B cell (primary cell): ENCODE measurements at regions not wholly inside any gene's neighbourhood (a gene's known extent, or its start where the extent isn't known, plus 50 kb on each side); places are given as distances from the start of the nearest gene placed in this dataset.

ENCODE experiments used
- ATAC-seq: fragments of 200-7000 bp; cut with Tn5 transposase; one replicate; pipeline ENCODE4 v1.10.0; 2021; ENCODE audit warnings: low read depth, mild to moderate bottlenecking, moderate number of reproducible peaks, moderate library complexity
- CTCF ChIA-PET: fragments of 350-600 bp; sonication (Branson Sonifier 250); formaldehyde crosslinking; loops from one replicate; lab custom pipeline; 2021; ENCODE audit warnings: antibody characterized with exemption, inconsistent platforms; lab: Charles Lee
- POLR2A ChIA-PET: fragments of 350-600 bp; sonication (Branson Sonifier 250); formaldehyde crosslinking; loops from one replicate; lab custom pipeline; 2021; ENCODE audit warnings: antibody characterized with exemption; lab: Charles Lee
- DNase-seq: peaks from one replicate; pipeline ENCODE4 v3.0.0; 2013
- H2AFZ ChIP-seq: 2 replicates; pipeline ENCODE4 v1.6.1; 2012; ENCODE audit warnings: mild to moderate bottlenecking, low read depth, low read length; ENCODE audit not compliant: insufficient read depth, poor library complexity, severe bottlenecking
- H3K27ac ChIP-seq, 2 donors: 1 replicate in 1 of 2; 2 replicates in 1 of 2; pipeline ENCODE4 v1.5.1; 2012 to 2013; ENCODE audit warnings: low read length in 2 of 2, mild to moderate bottlenecking in 2 of 2, moderate library complexity in 1 of 2
- H3K27me3 ChIP-seq, 4 experiments: fragments of 200-600 bp in 1 of 4; sonication (generic) in 1 of 4; replicated peaks in 1 of 4; 1 replicate in 2 of 4; 2 replicates in 2 of 4; pipeline versions ENCODE4 v1.6.1 to v1.7.0; 2013 to 2016; ENCODE audit warnings: low read length in 3 of 4, mild to moderate bottlenecking in 2 of 4, mixed read lengths in 1 of 4, moderate library complexity in 1 of 4; ENCODE audit not compliant: insufficient read depth in 4 of 4, control insufficient read depth in 3 of 4; ENCODE audit errors: control extremely low read depth in 1 of 4
- H3K36me3 ChIP-seq, 2 experiments: replicated peaks in 1 of 2; 1 replicate in 1 of 2; 2 replicates in 1 of 2; pipeline versions ENCODE4 v1.6.1 to v1.7.1; 2013; ENCODE audit warnings: low read length in 1 of 2; ENCODE audit not compliant: insufficient read depth in 2 of 2, control insufficient read depth in 1 of 2; ENCODE audit errors: control extremely low read depth in 1 of 2, extremely low read depth in 1 of 2
- H3K4me1 ChIP-seq, 2 donors: fragments of 200-600 bp in 1 of 2; sonication (generic) in 1 of 2; 1 replicate in 1 of 2; 2 replicates in 1 of 2; pipeline versions ENCODE4 v1.5.1 to v1.6.1; 2013 to 2017; ENCODE audit warnings: low read length in 2 of 2; ENCODE audit not compliant: control insufficient read depth in 2 of 2, insufficient read depth in 2 of 2
- H3K4me2 ChIP-seq: replicated peaks from 2 replicates; pipeline ENCODE3; 2012; ENCODE audit warnings: mild to moderate bottlenecking, low read depth, low read length; ENCODE audit not compliant: poor library complexity, severe bottlenecking
- H3K4me3 ChIP-seq, 5 experiments: fragments of 200-600 bp in 1 of 5; sonication (generic) in 1 of 5; 1 replicate in 3 of 5; 2 replicates in 2 of 5; pipeline versions ENCODE4 v1.5.1 to v1.7.0; 2011 to 2016; ENCODE audit warnings: low read length in 4 of 5, mild to moderate bottlenecking in 4 of 5, low read depth in 2 of 5, control low read depth in 1 of 5, moderate library complexity in 1 of 5; ENCODE audit not compliant: insufficient read depth in 1 of 5; ENCODE audit errors: control extremely low read depth in 1 of 5, extremely low read depth in 1 of 5
- H3K79me2 ChIP-seq: fragments of 200-600 bp; sonication (generic); one replicate; pipeline ENCODE4 v1.6.0; 2016; ENCODE audit warnings: low read length; ENCODE audit not compliant: control insufficient read depth, insufficient read depth
- H3K9ac ChIP-seq: fragments of 200-600 bp; sonication (generic); 2 replicates; pipeline ENCODE4 v1.6.1; 2017; ENCODE audit warnings: mild to moderate bottlenecking, low read length, moderate library complexity
- H3K9me3 ChIP-seq, 3 donors: one replicate each; pipeline versions ENCODE4 v1.6.1 to v1.7.1; 2013; ENCODE audit warnings: low read length in 2 of 3; ENCODE audit not compliant: control insufficient read depth in 2 of 3, insufficient read depth in 1 of 3; ENCODE audit errors: control extremely low read depth in 1 of 3
- H4K20me1 ChIP-seq: 2 replicates; pipeline ENCODE4 v1.6.0; 2012; ENCODE audit warnings: mild to moderate bottlenecking, low read length; ENCODE audit not compliant: insufficient read depth, control insufficient read depth, poor library complexity, severe bottlenecking
- H3K27ac Mint-ChIP-seq: one replicate; pipeline ENCODE4 v1.8.0; 2021; ENCODE audit warnings: mixed read lengths
- H3K27me3 Mint-ChIP-seq: one replicate; pipeline ENCODE4 v1.8.0; 2021; ENCODE audit warnings: mixed read lengths
- H3K4me1 Mint-ChIP-seq: one replicate; pipeline ENCODE4 v1.8.0; 2021; ENCODE audit warnings: mixed read lengths
- H3K4me3 Mint-ChIP-seq: one replicate; pipeline ENCODE4 v1.8.0; 2021; ENCODE audit warnings: mixed read lengths
- H3K9me3 Mint-ChIP-seq: one replicate; pipeline ENCODE4 v1.8.0; 2022; ENCODE audit warnings: mixed read lengths; ENCODE audit not compliant: insufficient read depth
- CTCF ChIP-seq: fragments of 200-600 bp; IDR thresholded peaks from one replicate; pipeline ENCODE4 v1.8.0; 2022; ENCODE audit warnings: antibody characterized with exemption, mild to moderate bottlenecking
- EZH2 ChIP-seq: IDR thresholded peaks from 2 replicates; pipeline ENCODE4 v1.6.1; 2012; ENCODE audit warnings: borderline replicate concordance, low read depth, mild to moderate bottlenecking, moderate library complexity, low read length; ENCODE audit not compliant: insufficient read depth, poor library complexity, severe bottlenecking
- WGBS: methylation state at CpG from one replicate; pipeline ENCODE4 v1.1.5; 2013; ENCODE audit warnings: missing lambda C conversion rate; ENCODE audit not compliant: insufficient coverage; 5-methylcytosine and 5-hydroxymethylcytosine counted together
- intact Hi-C: fragments of 100-400 bp; cut with micrococcal nuclease; formaldehyde crosslinking; loops from one replicate; pipeline ENCODE4 v1.10.0; 2022

DNA sequence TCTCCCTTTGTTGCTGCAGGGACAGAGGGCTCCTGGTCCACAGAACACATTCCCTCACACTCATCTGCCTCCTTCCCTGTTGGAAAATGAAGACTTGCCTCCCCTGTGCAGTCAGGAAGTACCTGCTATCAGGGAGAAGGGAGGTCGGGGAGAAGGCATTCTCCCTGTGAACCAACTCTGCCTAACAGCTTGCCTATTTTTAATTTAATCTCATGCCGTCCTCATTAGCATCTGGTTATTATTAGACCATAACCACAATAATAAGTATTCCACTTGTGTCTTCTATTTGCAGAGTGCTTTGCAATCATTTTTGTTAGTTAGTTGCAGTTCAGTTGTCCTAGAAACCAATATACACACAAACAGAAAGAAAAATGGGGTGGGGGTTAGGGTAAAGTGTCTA is 232.6 kb upstream of the SKOR2 start:
- Histone ChIP-seq H3K27me3 (peaks cover 0 to 6% (median 0%) of the 10 kb centered on the region in 4 experiments), H3K4me1 (no peaks in the 10 kb centered on the region), H4K20me1 (no peaks in the 10 kb centered on the region), H3K4me2 (no peak overlapping the region), H3K79me2 (no peaks in the 10 kb centered on the region), H3K9ac (no peak overlapping the region), H2AFZ (no peak overlapping the region), H3K9me3 (no peaks in the 10 kb centered on the region), H3K27ac (no peak overlapping the region), H3K36me3 (no peaks in the 10 kb centered on the region), H3K4me3 (no peak overlapping the region)
- TF ChIP-seq EZH2 (no peak), CTCF (no peak)
- DNase-seq = no peak
- CTCF ChIA-PET = no interaction called here
- no peak overlapping the region for H3K4me3 Mint-ChIP-seq
- no CpG with 5 or more reads among the region's 2 CpGs for WGBS
- no peak overlapping the region for H3K27ac Mint-ChIP-seq
- intact Hi-C loops = no loop called here
- H3K4me1 Mint-ChIP-seq = no peaks in the 10 kb centered on the region
- ATAC-seq = no peak
- H3K9me3 Mint-ChIP-seq = no peaks in the 10 kb centered on the region
- peaks cover 45% of the 10 kb centered on the region for H3K27me3 Mint-ChIP-seq
- POLR2A ChIA-PET = no interaction called here

DNA sequence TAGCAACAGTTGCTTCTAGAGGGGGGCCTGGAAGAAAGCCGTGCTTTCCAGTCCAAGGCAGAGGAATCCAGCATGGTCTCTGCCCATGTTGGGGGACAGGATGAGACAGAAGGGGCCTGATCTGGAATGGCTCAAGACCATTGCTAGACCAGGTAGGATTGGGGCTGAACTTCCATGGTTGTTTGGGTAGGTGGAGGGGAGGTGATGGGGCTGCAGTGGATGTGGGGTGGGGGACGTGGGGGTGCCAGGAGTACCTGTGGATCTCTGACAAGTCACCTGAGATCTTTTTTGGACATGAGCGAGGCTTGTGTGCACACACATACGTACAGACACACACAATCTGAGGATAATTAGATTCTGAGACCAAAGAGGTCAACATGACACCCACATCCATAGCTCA is 228.7 kb upstream of the SKOR2 start:
- Mint-ChIP-seq H3K4me3 (no peak overlapping the region), H3K27me3 (peaks cover 40% of the 10 kb centered on the region), H3K4me1 (no peaks in the 10 kb centered on the region), H3K9me3 (no peaks in the 10 kb centered on the region), H3K27ac (no peak overlapping the region)
- Histone ChIP-seq H2AFZ (no peak overlapping the region), H3K4me1 (no peaks in the 10 kb centered on the region), H3K9ac (no peak overlapping the region), H3K27me3 (peaks cover 0 to 6% (median 0%) of the 10 kb centered on the region in 4 experiments), H3K9me3 (no peaks in the 10 kb centered on the region), H3K4me2 (no peak overlapping the region), H3K36me3 (no peaks in the 10 kb centered on the region), H3K27ac (no peak overlapping the region), H4K20me1 (no peaks in the 10 kb centered on the region), H3K4me3 (no peak overlapping the region), H3K79me2 (no peaks in the 10 kb centered on the region)
- no peak for DNase-seq
- WGBS = 48% methylated on average over 2 of the region's 4 CpGs
- ATAC-seq = no peak
- POLR2A ChIA-PET = no interaction called here
- intact Hi-C loops = no loop called here
- TF ChIP-seq CTCF (no peak), EZH2 (no peak)
- CTCF ChIA-PET = no interaction called here
